Activated naive CD8-positive, alpha-beta T cell treated with anti-CD3 and anti-CD28 coated beads, Interleukin-2, amount 10 ng/mL, durations not matched to agents 7 days and 5 days (primary cell): ENCODE measurements at regions not wholly inside any gene's neighbourhood (a gene's known extent, or its start where the extent isn't known, plus 50 kb on each side); places are given as distances from the start of the nearest gene placed in this dataset.

Experiments used
- ATAC-seq: fragments of 150-1000 bp; cut with Tn5 transposase; one replicate; pipeline ENCODE4 v1.10.0; 2021; ENCODE audit warnings: low read depth, moderate library complexity
- POLR2A ChIA-PET: fragments of 350-600 bp; sonication (Branson Sonifier 250); formaldehyde crosslinking; loops from one replicate; lab custom pipeline; 2021; ENCODE audit warnings: antibody characterized with exemption; lab: Charles Lee
- DNase-seq: peaks from one replicate; pipeline ENCODE4 v3.0.0; 2021
- H3K27ac Mint-ChIP-seq: one replicate; pipeline ENCODE4 v1.8.0; 2022; ENCODE audit warnings: mild to moderate bottlenecking, mixed read lengths
- H3K27me3 Mint-ChIP-seq: one replicate; pipeline ENCODE4 v1.8.0; 2022; ENCODE audit warnings: mild to moderate bottlenecking, moderate library complexity, mixed read lengths
- H3K36me3 Mint-ChIP-seq: one replicate; pipeline ENCODE4 v1.8.0; 2021; ENCODE audit warnings: mild to moderate bottlenecking, mixed read lengths
- H3K4me1 Mint-ChIP-seq: one replicate; pipeline ENCODE4 v1.8.0; 2021; ENCODE audit warnings: mixed read lengths
- H3K4me3 Mint-ChIP-seq: one replicate; pipeline ENCODE4 v1.8.0; 2022; ENCODE audit warnings: mild to moderate bottlenecking, moderate library complexity, mixed read lengths
- H3K9me3 Mint-ChIP-seq: one replicate; pipeline ENCODE4 v1.8.0; 2021; ENCODE audit warnings: mixed read lengths

- Mint-ChIP-seq H3K36me3 (no peaks in the 10 kb centered on the region), H3K27me3 (no peaks in the 10 kb centered on the region)
- POLR2A ChIA-PET: no interaction called here
Observed at GRCh38 chr13:70964124-70964523, 855.9 kb upstream of the KLHL1 start.

GRCh38 chr13:70960841-70961443 is 852.7 kb upstream of the KLHL1 start:
- H3K27ac Mint-ChIP-seq: no peak overlapping the region
- H3K36me3 Mint-ChIP-seq: no peaks in the 10 kb centered on the region
- H3K9me3 Mint-ChIP-seq: no peaks in the 10 kb centered on the region
- DNase-seq (no peak), ATAC-seq (no peak)
- no peaks in the 10 kb centered on the region for H3K4me1 Mint-ChIP-seq
- no peaks in the 10 kb centered on the region for H3K27me3 Mint-ChIP-seq
- H3K4me3 Mint-ChIP-seq: no peak overlapping the region
- POLR2A ChIA-PET: no interaction called here

More at GRCh38 chr13:70964124-70964523, 855.9 kb upstream of the KLHL1 start:
- ATAC-seq (no peak), DNase-seq (no peak)
- Mint-ChIP-seq H3K4me1 (no peaks in the 10 kb centered on the region), H3K9me3 (no peaks in the 10 kb centered on the region), H3K27ac (no peak overlapping the region), H3K4me3 (no peak overlapping the region)

- Mint-ChIP-seq H3K36me3 (no peaks in the 10 kb centered on the region), H3K27ac (no peak overlapping the region), H3K4me1 (no peaks in the 10 kb centered on the region), H3K27me3 (no peaks in the 10 kb centered on the region), H3K4me3 (no peak overlapping the region), H3K9me3 (no peaks in the 10 kb centered on the region)
- no peak for DNase-seq
- ATAC-seq: no peak
- POLR2A ChIA-PET: no interaction called here
Observed at GRCh38 chr13:70959035-70959775, 851.0 kb upstream of the KLHL1 start.

GRCh38 chr13:70955887-70956286 is 847.6 kb upstream of the KLHL1 start:
- Mint-ChIP-seq H3K27ac (no peak overlapping the region), H3K4me3 (no peak overlapping the region), H3K36me3 (no peaks in the 10 kb centered on the region), H3K4me1 (no peaks in the 10 kb centered on the region), H3K27me3 (no peaks in the 10 kb centered on the region), H3K9me3 (no peaks in the 10 kb centered on the region)
- POLR2A ChIA-PET: no interaction called here
- no peak for ATAC-seq
- no peak for DNase-seq

- POLR2A ChIA-PET: no interaction called here
- H3K4me1 Mint-ChIP-seq: no peaks in the 10 kb centered on the region
- no peaks in the 10 kb centered on the region for H3K9me3 Mint-ChIP-seq
- no peak overlapping the region for H3K4me3 Mint-ChIP-seq
- H3K27me3 Mint-ChIP-seq: no peaks in the 10 kb centered on the region
- H3K36me3 Mint-ChIP-seq: no peaks in the 10 kb centered on the region
- no peak overlapping the region for H3K27ac Mint-ChIP-seq
- ATAC-seq: no peak
- DNase-seq: no peak
Observed at GRCh38 chr13:70950664-70951063, 842.4 kb upstream of the KLHL1 start.

- no peaks in the 10 kb centered on the region for H3K4me1 Mint-ChIP-seq
- DNase-seq: no peak
- no peaks in the 10 kb centered on the region for H3K9me3 Mint-ChIP-seq
- H3K4me3 Mint-ChIP-seq: no peak overlapping the region
- H3K36me3 Mint-ChIP-seq: no peaks in the 10 kb centered on the region
- H3K27me3 Mint-ChIP-seq: no peaks in the 10 kb centered on the region
- no peak overlapping the region for H3K27ac Mint-ChIP-seq
- no peak for ATAC-seq
- POLR2A ChIA-PET: no interaction called here
Observed at GRCh38 chr13:70945506-70945905, 837.3 kb upstream of the KLHL1 start.

GRCh38 chr13:70941454-70941853 is 833.2 kb upstream of the KLHL1 start:
- Mint-ChIP-seq H3K27ac (no peak overlapping the region), H3K9me3 (no peaks in the 10 kb centered on the region), H3K4me3 (no peak overlapping the region), H3K4me1 (no peaks in the 10 kb centered on the region), H3K27me3 (no peaks in the 10 kb centered on the region), H3K36me3 (no peaks in the 10 kb centered on the region)
- POLR2A ChIA-PET: no interaction called here
- ATAC-seq: no peak
- no peak for DNase-seq

GRCh38 chr13:70938462-70938861 is 830.2 kb upstream of the KLHL1 start:
- Mint-ChIP-seq H3K27ac (no peak overlapping the region), H3K4me1 (no peaks in the 10 kb centered on the region), H3K9me3 (no peaks in the 10 kb centered on the region), H3K4me3 (no peak overlapping the region), H3K27me3 (no peaks in the 10 kb centered on the region), H3K36me3 (no peaks in the 10 kb centered on the region)
- ATAC-seq (no peak), DNase-seq (no peak)
- POLR2A ChIA-PET: no interaction called here

GRCh38 chr13:70932511-70932910 is 824.3 kb upstream of the KLHL1 start:
- H3K4me3 Mint-ChIP-seq: no peak overlapping the region
- no peak overlapping the region for H3K27ac Mint-ChIP-seq
- no peaks in the 10 kb centered on the region for H3K4me1 Mint-ChIP-seq
- no peaks in the 10 kb centered on the region for H3K36me3 Mint-ChIP-seq
- POLR2A ChIA-PET: no interaction called here
- DNase-seq: no peak
- no peaks in the 10 kb centered on the region for H3K9me3 Mint-ChIP-seq
- no peak for ATAC-seq
- no peaks in the 10 kb centered on the region for H3K27me3 Mint-ChIP-seq

GRCh38 chr13:70923863-70924752 is 815.9 kb upstream of the KLHL1 start:
- Mint-ChIP-seq H3K4me1 (no peaks in the 10 kb centered on the region), H3K27ac (no peak overlapping the region), H3K36me3 (no peaks in the 10 kb centered on the region), H3K27me3 (no peaks in the 10 kb centered on the region), H3K4me3 (no peak overlapping the region), H3K9me3 (peaks cover 2% of the 10 kb centered on the region)
- ATAC-seq: no peak
- POLR2A ChIA-PET: no interaction called here
- DNase-seq: no peak

- H3K4me3 Mint-ChIP-seq: no peak overlapping the region
- H3K4me1 Mint-ChIP-seq: no peaks in the 10 kb centered on the region
- no peak overlapping the region for H3K27ac Mint-ChIP-seq
- H3K9me3 Mint-ChIP-seq: no peaks in the 10 kb centered on the region
- DNase-seq: no peak
- H3K36me3 Mint-ChIP-seq: no peaks in the 10 kb centered on the region
- ATAC-seq: no peak
- POLR2A ChIA-PET: no interaction called here
- no peaks in the 10 kb centered on the region for H3K27me3 Mint-ChIP-seq
Observed at GRCh38 chr13:70911286-70911685, 803.0 kb upstream of the KLHL1 start.

- H3K4me3 Mint-ChIP-seq: no peak overlapping the region
- no peaks in the 10 kb centered on the region for H3K36me3 Mint-ChIP-seq
- H3K27ac Mint-ChIP-seq: no peak overlapping the region
- H3K27me3 Mint-ChIP-seq: no peaks in the 10 kb centered on the region
- no peaks in the 10 kb centered on the region for H3K9me3 Mint-ChIP-seq
- POLR2A ChIA-PET: no interaction called here
- no peak for ATAC-seq
- no peak for DNase-seq
- no peaks in the 10 kb centered on the region for H3K4me1 Mint-ChIP-seq
Observed at GRCh38 chr13:70908795-70909194, 800.5 kb upstream of the KLHL1 start.

- peaks cover 2% of the 10 kb centered on the region for H3K9me3 Mint-ChIP-seq
Observed at GRCh38 chr13:70905035-70905434, 796.8 kb upstream of the KLHL1 start.

GRCh38 chr13:70896136-70896535 is 787.9 kb upstream of the KLHL1 start:
- Mint-ChIP-seq H3K9me3 (no peaks in the 10 kb centered on the region), H3K36me3 (no peaks in the 10 kb centered on the region), H3K27ac (no peak overlapping the region), H3K27me3 (no peaks in the 10 kb centered on the region), H3K4me3 (no peak overlapping the region), H3K4me1 (no peaks in the 10 kb centered on the region)
- POLR2A ChIA-PET: no interaction called here
- ATAC-seq (no peak), DNase-seq (no peak)

More at GRCh38 chr13:70905035-70905434, 796.8 kb upstream of the KLHL1 start:
- Mint-ChIP-seq H3K27me3 (no peaks in the 10 kb centered on the region), H3K4me3 (no peak overlapping the region), H3K36me3 (no peaks in the 10 kb centered on the region), H3K27ac (no peak overlapping the region), H3K4me1 (no peaks in the 10 kb centered on the region)
- DNase-seq (no peak), ATAC-seq (no peak)
- POLR2A ChIA-PET: no interaction called here
